ENCODE measurements at regions not wholly inside any gene's neighbourhood (a gene's known extent, or its start where the extent isn't known, plus 50 kb on each side); places are given as distances from the start of the nearest gene placed in this dataset.

- no peak for DNase-seq
These were observed 724.5 kb upstream of the FANCL start for GRCh38 chr2:58965602-58966001.

GRCh38 chr2:58959996-58960395 is 718.9 kb upstream of the FANCL start:
- no peak for DNase-seq

- no peak for DNase-seq
These were observed 716.2 kb upstream of the FANCL start for GRCh38 chr2:58957188-58957840.

DNA sequence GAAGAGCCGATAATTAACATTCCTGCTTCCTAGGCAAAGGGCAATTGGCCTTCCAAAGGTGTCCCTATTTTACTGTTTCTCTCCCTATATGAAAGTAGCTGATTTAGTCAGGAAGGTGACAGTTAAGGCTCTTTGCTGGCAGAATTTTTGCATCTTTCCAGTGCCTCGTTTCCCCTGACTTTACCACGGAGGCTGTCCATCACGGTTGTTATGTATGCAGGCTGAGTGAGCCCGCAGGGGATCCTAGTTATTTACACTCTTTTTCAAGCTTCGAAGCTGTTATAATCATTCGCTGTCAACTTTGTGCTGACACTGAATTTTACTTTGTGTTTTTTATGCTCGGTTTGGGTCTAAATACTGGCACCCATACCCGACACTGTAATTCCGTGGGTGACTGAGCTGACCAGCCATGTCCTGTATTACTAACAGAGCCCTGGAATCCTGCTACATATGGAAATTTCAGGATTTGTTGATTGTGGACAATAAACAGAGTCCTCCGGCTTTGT is 713.8 kb upstream of the FANCL start:
- no peak for DNase-seq

DNA sequence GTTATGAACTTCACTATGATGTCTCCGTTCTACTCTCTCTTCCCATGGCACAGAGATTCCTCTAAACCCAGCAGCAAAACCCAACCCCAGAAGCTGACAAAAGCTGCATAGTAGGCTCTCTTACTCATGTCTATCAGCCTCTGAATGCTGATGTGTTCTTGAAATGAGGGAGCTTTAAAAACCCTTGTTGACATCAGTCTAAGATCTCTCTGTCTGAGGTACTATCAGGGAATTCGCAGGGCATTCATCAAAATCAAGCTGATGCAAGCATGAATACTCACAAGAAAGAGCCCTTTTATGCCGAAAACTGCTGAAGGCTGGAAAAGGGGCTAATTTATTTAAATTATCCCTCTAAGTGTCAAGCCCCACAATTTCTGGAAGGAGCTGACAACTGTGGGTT is 710.6 kb upstream of the FANCL start:
- no peak for DNase-seq

DNA sequence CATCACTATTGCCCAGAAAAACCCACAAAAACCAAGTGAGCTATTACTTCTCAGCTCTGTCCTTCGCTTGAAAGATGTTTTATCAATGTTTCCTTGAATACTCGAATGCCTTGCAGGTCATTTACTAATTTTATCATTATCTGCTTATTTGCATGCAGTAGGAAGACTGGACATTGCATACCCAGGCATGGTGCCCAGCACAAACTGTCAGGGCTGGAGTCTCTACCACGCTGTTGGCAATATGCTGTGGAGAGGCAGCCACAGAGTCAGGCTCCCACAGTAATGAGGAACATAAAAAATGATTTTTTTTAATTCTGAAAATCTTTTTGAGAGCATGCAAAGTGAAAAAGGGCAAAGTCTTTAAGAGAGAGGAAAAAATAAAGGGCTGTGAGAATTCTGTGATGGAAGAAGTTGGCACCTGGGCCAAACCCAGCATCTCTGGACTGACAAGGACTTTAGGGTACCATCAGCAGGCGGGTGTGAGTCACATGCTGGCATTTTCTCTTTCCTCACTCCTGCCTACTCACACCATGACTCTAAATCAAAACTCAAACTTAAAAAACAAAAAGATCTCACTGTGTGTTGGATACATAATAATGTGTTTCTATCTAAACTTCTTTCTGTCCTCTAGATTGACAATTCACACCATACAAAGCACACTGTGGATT is 709.8 kb upstream of the FANCL start:
- no peak for DNase-seq

- DNase-seq: no peak
These were observed 698.3 kb upstream of the FANCL start for GRCh38 chr2:58939388-58939787.

DNA sequence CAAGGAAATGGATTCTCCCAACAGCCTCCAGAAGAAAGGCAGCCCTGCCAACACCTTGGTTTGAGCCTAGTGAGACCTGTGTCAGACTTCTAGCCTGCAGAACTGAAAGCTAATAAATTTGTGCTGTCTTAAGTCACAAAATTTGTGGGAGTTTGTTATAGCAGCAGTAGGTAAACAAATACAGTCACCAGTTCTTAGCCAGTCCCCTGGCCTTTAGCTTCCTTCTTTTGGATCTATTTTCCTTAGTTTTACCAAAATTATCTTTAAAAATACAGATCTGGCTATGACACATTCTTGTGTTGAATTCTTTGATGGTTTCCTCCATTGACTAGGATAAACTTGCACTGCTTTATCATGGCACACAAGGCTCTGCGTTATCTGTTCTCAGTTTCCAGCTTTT is 697.9 kb upstream of the FANCL start:
- DNase-seq: no peak

DNA sequence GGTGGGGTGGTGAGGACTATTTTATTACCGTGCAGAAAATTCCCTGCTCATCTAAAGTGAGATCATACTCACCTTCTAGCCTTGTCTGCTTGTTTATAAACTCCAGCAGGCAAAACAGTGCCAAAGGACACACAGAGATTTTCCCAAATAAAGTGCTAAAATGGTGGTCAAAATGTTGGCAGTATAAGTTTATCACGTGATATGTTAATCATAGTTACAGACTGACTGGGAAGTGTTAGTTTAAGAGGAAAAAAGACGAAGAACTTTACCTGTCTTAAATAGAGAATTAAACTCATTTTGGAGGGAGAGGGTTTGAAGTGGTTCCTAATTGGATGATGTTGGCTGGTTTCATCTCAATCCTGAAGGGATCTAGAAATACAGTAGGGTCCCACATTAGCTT is 691.7 kb upstream of the FANCL start:
- no peak for DNase-seq

- no peak for DNase-seq
These were observed 689.4 kb upstream of the FANCL start for GRCh38 chr2:58930537-58930936.

DNA sequence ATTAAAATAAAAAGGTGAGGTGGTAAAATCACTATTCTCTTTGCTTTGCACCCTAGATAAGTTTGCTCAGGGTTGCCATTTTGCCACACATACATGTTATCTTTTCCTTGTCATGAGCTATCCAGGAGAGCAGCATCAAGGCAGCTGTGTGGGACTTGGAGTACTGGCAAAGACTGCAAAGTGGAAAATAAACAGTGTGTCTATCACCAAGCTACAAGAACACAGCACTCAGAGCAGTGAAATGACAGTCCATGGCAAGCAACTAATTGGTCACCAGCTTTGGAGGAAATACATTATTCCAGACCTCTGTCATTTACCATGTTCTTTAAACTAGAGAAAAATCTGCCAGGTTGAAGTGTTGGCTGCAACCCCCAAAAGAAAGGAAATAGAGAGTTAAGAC is 687.8 kb upstream of the FANCL start:
- DNase-seq: no peak

DNA sequence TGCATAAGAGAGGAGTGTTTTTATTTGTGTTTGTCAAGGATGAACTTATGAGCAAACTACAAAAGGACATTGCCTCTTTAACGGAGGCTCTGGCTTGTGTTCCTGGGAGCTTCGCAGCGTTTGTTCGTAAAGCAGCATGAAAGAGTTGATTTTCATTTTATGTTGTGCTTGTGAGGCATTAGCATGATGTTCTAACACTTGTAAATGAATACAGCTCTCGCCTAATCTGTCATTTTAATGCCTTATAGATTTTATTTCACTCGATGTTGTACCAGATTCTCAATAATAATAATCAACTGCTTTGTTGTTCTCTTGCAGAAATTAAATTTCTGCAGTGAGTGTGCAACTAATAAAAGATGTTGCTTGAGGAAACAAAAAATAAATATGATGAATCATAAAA is 687.3 kb upstream of the FANCL start:
- no peak for DNase-seq

GRCh38 chr2:58926112-58926511 is 685.0 kb upstream of the FANCL start:
- no peak for DNase-seq

DNA sequence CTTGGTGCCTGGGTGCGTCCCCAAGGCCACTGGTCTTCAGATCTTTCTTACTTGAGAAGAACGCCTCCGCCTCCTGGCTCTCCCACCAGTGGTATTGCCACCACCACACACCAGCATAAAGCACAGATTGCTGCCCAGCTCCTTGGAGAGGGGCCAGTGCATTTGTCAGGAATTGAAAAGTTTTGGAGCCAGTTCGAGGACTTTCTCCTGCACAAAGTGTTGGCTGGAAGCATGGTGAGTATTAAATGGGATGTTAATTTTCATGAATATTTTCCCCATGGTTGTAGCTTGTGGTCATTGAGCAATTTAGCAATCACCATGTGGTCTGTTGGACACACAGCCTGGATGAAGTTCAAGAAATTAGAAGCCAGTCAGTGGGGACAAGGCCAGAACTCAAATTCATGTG is 684.6 kb upstream of the FANCL start:
- DNase-seq: no peak

DNA sequence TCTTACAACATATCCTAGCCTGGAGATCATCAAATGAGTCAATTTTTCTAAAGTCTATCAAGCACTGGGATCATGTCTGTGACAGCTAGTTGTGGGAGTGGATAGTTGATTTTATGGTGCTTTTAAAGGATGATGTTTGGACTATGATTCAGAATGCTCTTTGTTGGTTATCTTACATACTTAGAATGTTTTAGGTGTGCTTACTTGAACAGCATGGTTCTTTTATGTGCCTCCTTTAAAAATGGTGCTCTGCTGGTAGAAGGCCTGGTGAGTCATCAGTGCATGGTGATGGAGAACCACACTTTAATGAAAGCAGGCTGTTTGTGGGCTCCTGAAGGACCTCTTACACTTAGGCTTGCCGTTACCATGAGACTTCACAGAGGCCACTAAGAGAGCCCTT is 682.7 kb upstream of the FANCL start:
- DNase-seq: no peak

GRCh38 chr2:58922245-58922644 is 681.1 kb upstream of the FANCL start:
- no peak for DNase-seq

DNA sequence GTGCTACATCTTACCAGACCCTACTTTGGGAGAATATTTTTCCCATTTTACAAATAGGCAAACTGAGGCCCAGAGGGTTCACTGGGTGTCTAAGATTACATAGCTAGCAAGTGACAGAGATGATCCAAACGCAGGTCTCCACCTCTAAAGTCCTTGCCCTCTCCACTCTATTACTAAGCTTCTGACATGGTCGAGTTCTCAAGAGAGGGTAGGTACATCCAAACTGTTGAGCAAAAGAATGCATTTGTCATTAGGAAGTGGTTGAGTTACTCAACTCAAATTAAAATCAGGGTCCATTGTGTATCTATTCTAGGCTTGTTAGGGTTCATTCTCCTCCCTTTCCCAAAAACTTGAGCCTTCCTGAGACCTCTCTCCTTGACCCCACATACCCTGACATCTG is 680.6 kb upstream of the FANCL start:
- no peak for DNase-seq

DNA sequence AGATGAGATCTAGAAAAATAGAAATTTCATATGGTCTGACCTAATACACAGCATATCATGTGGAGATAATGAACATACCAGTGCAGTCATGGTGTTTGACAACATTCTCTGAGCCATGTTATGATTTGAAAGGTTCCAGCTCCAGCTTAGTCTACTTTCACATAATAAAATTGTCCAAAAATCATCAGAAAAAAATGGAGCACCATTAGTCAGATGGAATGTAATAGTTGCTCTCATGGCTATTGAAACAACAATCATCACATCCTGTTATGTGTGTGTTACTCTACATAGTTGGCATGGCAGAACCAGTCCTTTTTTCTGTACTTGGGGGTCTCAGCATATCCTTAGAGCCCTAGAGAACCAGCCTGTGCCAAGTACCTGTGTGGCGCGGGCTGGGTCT is 678.9 kb upstream of the FANCL start:
- no peak for DNase-seq

- no peak for DNase-seq
These were observed 678.2 kb upstream of the FANCL start for GRCh38 chr2:58919316-58919715.

GRCh38 chr2:58918141-58918540 is 677.0 kb upstream of the FANCL start:
- DNase-seq: no peak

DNA sequence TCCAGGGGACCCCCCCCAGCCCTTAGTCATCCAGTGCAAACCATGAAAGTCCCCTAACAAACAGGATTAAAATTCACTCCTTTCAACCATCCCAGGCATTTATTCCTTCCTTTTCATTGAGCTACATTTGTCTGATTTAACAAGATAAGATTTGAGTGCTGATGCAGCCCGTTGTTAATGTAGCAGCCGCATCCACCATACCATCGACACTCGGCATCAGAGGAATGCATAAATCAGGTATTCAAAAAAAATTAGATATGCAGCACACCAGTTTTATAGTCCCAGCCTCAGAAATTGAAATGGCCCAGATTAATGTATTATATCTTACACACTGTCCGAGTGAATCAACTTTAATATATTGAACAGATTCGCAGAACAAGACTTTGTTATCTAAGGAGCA is 676.5 kb upstream of the FANCL start:
- no peak for DNase-seq

GRCh38 chr2:58916063-58916462 is 674.9 kb upstream of the FANCL start:
- no peak for DNase-seq

- no peak for DNase-seq
These were observed 673.8 kb upstream of the FANCL start for GRCh38 chr2:58914733-58915505.

DNA sequence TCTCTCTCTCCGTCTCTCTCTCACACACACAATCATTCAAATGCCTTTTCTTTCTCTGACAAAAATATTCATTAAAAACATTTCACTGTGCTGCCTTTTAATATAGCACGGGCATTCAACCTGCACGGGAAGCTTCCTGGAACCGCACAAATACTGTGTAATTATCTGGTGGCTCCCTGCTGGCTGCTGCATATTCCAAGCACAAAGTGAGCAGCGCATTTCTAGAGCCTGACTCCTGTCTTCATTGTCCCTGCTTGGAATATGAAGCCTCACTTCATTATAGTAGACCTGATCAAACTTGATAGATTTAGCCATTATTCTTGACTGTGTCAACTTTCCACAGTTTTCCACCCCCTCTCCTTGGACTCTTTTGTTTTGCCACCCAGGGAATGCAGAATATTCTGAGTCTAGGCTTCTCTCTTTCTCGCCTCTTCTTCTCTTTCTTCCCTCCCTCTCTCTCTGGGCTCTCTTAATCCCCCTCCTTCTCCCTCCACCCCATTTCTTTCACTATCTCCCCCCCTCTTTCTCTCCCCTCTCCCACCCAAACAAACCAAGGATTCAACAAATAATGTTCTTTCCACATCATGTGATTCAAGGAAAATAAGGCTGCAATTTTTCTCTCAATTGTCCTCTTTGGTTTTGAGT is 672.1 kb upstream of the FANCL start:
- DNase-seq: no peak
